ENCODE measurements at regions not wholly inside any gene's neighbourhood (a gene's known extent, or its start where the extent isn't known, plus 50 kb on each side); places are given as distances from the start of the nearest gene placed in this dataset.

- Histone ChIP-seq H3K27me3 (no peaks in the 10 kb centered on the region), H3K36me3 (no peaks in the 10 kb centered on the region), H3K4me1 (ENCODE audit: low read depth) (no peaks in the 10 kb centered on the region), H3K4me3 (no peak overlapping the region), H3K27ac (no peak overlapping the region), H3K9me3 (ENCODE audit: low read depth) (no peaks in the 10 kb centered on the region)
- DNase-seq (ENCODE audit: low read depth in 1 of 2, low spot score in 1 of 2), result no peak
- TF ChIP-seq CTCF (IDR thresholded peaks at IDR 0.05; ENCODE audit: low read depth, low read length), result no peak
These were observed 113.3 kb upstream of the RAI14 start for GRCh38 chr5:34542818-34543217.

GRCh38 chr5:34543687-34544086, 112.4 kb upstream of the RAI14 start:
- Histone ChIP-seq H3K4me1 (ENCODE audit: low read depth) (no peaks in the 10 kb centered on the region), H3K27me3 (no peaks in the 10 kb centered on the region), H3K27ac (no peak overlapping the region), H3K9me3 (ENCODE audit: low read depth) (no peaks in the 10 kb centered on the region), H3K36me3 (no peaks in the 10 kb centered on the region), H3K4me3 (no peak overlapping the region)
- TF ChIP-seq CTCF (IDR thresholded peaks at IDR 0.05; ENCODE audit: low read depth, low read length), result no peak
- DNase-seq (ENCODE audit: low read depth in 1 of 2, low spot score in 1 of 2), result no peak

GRCh38 chr5:34544403-34544802, 111.7 kb upstream of the RAI14 start:
- H3K9me3 ChIP-seq (ENCODE audit: low read depth), result no peaks in the 10 kb centered on the region
- H3K27ac ChIP-seq, result no peak overlapping the region
- no peak for DNase-seq (ENCODE audit: low read depth in 1 of 2, low spot score in 1 of 2)
- H3K36me3 ChIP-seq, result no peaks in the 10 kb centered on the region
- H3K27me3 ChIP-seq, result no peaks in the 10 kb centered on the region
- H3K4me3 ChIP-seq, result no peak overlapping the region
- TF ChIP-seq CTCF (IDR thresholded peaks at IDR 0.05; ENCODE audit: low read depth, low read length), result no peak
- no peaks in the 10 kb centered on the region for H3K4me1 ChIP-seq (ENCODE audit: low read depth)

- H3K27me3 ChIP-seq, result no peaks in the 10 kb centered on the region
- no peak for TF ChIP-seq CTCF (IDR thresholded peaks at IDR 0.05; ENCODE audit: low read depth, low read length)
- no peaks in the 10 kb centered on the region for H3K36me3 ChIP-seq
- H3K27ac ChIP-seq, result no peak overlapping the region
- DNase-seq (ENCODE audit: low read depth in 1 of 2, low spot score in 1 of 2), result no peak
- H3K9me3 ChIP-seq (ENCODE audit: low read depth), result no peaks in the 10 kb centered on the region
- H3K4me3 ChIP-seq, result no peak overlapping the region
- H3K4me1 ChIP-seq (ENCODE audit: low read depth), result no peaks in the 10 kb centered on the region
These were observed 111.0 kb upstream of the RAI14 start for GRCh38 chr5:34545164-34545563.

- TF ChIP-seq CTCF (IDR thresholded peaks at IDR 0.05; ENCODE audit: low read depth, low read length), result no peak
These were observed 110.5 kb upstream of the RAI14 start for GRCh38 chr5:34545626-34546025.

More at GRCh38 chr5:34545626-34546025, 110.5 kb upstream of the RAI14 start:
- no peaks in the 10 kb centered on the region for H3K4me1 ChIP-seq (ENCODE audit: low read depth)
- no peaks in the 10 kb centered on the region for H3K27me3 ChIP-seq
- no peak for DNase-seq (ENCODE audit: low read depth in 1 of 2, low spot score in 1 of 2)
- no peaks in the 10 kb centered on the region for H3K9me3 ChIP-seq (ENCODE audit: low read depth)
- no peak overlapping the region for H3K27ac ChIP-seq
- H3K4me3 ChIP-seq, result no peak overlapping the region
- H3K36me3 ChIP-seq, result no peaks in the 10 kb centered on the region
